8988T (cell line): ENCODE measurements at regions not wholly inside any gene's neighbourhood (a gene's known extent, or its start where the extent isn't known, plus 50 kb on each side); places are given as distances from the start of the nearest gene placed in this dataset.

ENCODE experiments used
- DNase-seq: peaks from one replicate; pipeline ENCODE4 v3.0.0; 2011

- no peak for DNase-seq
Observed at GRCh38 chr3:162760789-162761188, 1264.2 kb downstream of the OTOL1 start.

GRCh38 chr3:162764051-162764807, 1267.6 kb downstream of the OTOL1 start:
- DNase-seq = no peak

- no peak for DNase-seq
Observed at GRCh38 chr3:162764808-162765071, 1268.1 kb downstream of the OTOL1 start.

- no peak for DNase-seq
Observed at GRCh38 chr3:162765524-162765923, 1268.9 kb downstream of the OTOL1 start.

- no peak for DNase-seq
Observed at GRCh38 chr3:162769564-162769963, 1273.0 kb downstream of the OTOL1 start.

- DNase-seq = no peak
Observed at GRCh38 chr3:162770551-162770950, 1273.9 kb downstream of the OTOL1 start.

- no peak for DNase-seq
Observed at GRCh38 chr3:162774613-162775100, 1278.0 kb downstream of the OTOL1 start.

GRCh38 chr3:162776148-162776547, 1279.5 kb downstream of the OTOL1 start:
- no peak for DNase-seq

- no peak for DNase-seq
Observed at GRCh38 chr3:162777118-162777517, 1280.5 kb downstream of the OTOL1 start.

GRCh38 chr3:162780313-162780712, 1283.7 kb downstream of the OTOL1 start:
- no peak for DNase-seq

- DNase-seq = no peak
Observed at GRCh38 chr3:162799910-162800309, 1303.3 kb downstream of the OTOL1 start.

GRCh38 chr3:162802228-162802965, 1305.8 kb downstream of the OTOL1 start:
- DNase-seq = no peak

GRCh38 chr3:162810776-162811175, 1314.2 kb downstream of the OTOL1 start:
- DNase-seq = no peak

- no peak for DNase-seq
Observed at GRCh38 chr3:162842549-162843216, 1346.1 kb downstream of the OTOL1 start.

GRCh38 chr3:162845918-162846317, 1349.3 kb downstream of the OTOL1 start:
- DNase-seq = no peak

- DNase-seq = no peak
Observed at GRCh38 chr3:162847511-162847910, 1350.9 kb downstream of the OTOL1 start.

- DNase-seq = no peak
Observed at GRCh38 chr3:162863579-162863978, 1367.0 kb downstream of the OTOL1 start.

GRCh38 chr3:162865466-162865865, 1368.9 kb downstream of the OTOL1 start:
- no peak for DNase-seq

GRCh38 chr3:162879021-162879562, 1382.5 kb downstream of the OTOL1 start:
- no peak for DNase-seq

- no peak for DNase-seq
Observed at GRCh38 chr3:162884373-162884772, 1387.8 kb downstream of the OTOL1 start.

GRCh38 chr3:162892921-162893793, 1396.5 kb downstream of the OTOL1 start:
- DNase-seq = no peak

- no peak for DNase-seq
Observed at GRCh38 chr3:162897291-162897690, 1400.7 kb downstream of the OTOL1 start.

GRCh38 chr3:162932503-162932902, 1435.9 kb downstream of the OTOL1 start:
- DNase-seq = no peak
